ENCODE measurements at regions not wholly inside any gene's neighbourhood (a gene's known extent, or its start where the extent isn't known, plus 50 kb on each side); places are given as distances from the start of the nearest gene placed in this dataset.
"Not testable (repeated sequence)": the region's sequence is repeated elsewhere in the genome, so short reads cannot be mapped to it uniquely, and the experiment has no call there.

DNA sequence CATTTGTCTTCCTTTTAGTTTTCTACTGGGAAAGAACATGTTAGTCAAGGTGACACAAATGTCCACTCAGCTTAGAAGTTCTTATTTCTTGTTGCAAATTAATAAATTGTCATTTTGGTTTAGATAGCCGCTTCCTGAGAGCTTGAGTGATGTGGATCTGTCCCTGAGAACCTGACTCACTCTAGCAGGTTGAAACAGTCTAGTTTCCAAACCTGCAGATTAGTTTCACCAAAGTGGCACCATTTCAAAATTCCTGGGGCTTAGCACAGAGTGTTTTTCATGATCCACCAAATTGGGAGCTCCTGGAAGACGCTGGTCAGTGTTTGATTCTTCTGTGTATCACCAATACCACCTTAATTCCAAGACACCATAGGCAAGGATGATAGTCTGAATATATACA, 119.4 kb upstream of the TSC22D1 start:
- DNase-seq: no peak

- no peak for DNase-seq
These were observed 118.7 kb upstream of the TSC22D1 start for GRCh38 chr13:44694842-44695241.

GRCh38 chr13:44694291-44694690, 118.2 kb upstream of the TSC22D1 start:
- DNase-seq: no peak

- DNase-seq: no peak
These were observed 117.1 kb upstream of the TSC22D1 start for GRCh38 chr13:44693156-44693764.

GRCh38 chr13:44692173-44692713, 116.1 kb upstream of the TSC22D1 start:
- no peak for DNase-seq

DNA sequence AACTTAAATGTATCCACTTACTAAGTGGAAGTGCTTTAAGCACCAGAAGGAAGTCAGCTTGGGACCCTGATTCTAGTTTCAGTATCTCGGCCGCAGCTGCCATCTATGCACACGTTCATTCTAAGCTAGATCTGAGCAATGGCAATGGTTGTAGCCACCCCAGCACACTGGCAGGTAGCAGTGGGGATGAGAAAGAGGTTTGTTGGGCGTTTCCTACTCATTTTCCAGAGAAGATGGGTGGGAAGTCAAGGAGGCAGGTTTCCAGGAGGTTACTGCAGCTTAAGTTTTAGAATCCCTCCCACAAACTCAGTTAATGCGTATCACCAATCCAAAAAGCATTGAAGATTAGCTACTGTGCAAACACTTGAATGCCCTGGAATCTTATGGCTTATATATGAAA, 114.2 kb upstream of the TSC22D1 start:
- no peak for DNase-seq

DNA sequence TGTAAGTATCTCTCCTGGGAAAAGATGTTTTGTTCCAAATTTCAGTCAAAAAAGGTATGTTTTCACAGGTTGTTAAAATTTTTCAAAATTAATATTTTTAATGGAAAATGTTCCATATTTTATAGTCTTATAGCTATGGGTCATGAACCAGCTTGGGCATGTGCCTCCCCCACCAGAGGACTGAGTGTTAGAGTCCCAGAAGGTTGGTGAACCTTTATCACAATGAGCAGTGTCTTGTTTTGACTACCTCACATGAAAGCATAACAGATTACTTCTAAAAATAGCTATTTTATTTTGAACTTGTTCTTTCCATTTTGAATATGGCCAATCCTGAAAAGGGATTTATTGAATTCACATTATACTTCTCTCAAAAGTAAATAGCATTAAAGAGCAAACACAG, 112.5 kb upstream of the TSC22D1 start:
- DNase-seq: no peak

DNA sequence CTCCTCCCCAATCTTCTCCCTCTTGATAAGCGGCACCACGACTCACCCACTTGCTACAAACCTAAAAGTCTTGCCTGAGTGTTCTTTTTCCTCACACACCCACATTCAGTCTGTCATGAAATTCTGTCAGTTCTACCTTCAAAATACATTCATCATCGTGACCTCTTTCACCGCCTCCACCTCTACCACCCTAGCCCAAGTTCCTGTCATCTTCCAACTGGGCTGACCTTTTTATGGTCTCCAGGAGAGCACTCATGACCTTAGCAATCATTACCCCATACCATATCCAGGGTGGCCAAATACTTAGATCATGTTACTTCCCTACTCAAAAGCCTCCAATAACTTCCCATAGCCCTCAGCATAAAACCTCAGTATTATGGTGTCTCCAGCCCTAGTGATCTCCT, 110.4 kb upstream of the TSC22D1 start:
- DNase-seq: no peak

- no peak for DNase-seq
These were observed 109.5 kb upstream of the TSC22D1 start for GRCh38 chr13:44685641-44686040.

- not testable (repeated sequence) for DNase-seq
These were observed 106.3 kb upstream of the TSC22D1 start for GRCh38 chr13:44682416-44682815.

DNA sequence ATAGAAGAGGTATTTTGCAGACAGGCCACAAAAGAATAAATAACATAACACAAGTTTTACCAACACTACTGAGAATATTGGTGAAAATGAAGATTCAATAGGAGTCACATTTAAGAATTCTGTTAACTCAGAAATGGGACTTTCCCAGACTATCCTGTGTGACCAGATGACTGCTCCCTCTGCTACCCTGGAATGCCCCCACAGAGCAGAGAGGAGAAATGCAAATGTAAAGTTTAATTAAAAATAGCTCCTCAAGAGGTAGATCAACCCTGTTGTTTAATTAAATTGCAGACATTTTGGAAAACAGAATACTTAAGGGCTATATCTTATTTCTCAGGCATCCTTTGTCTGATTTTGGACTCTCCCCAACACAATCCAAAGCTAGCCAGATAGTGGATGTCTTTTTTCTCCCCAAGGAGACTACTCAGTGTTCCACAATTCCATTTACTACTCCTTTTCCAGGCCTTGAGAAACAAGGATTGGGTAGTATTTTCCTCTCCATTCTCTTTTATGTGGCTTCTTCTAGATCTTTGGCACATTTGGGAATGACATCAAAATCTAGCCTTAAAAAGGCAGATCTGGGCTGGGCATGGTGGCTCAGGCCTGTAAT, 104.7 kb upstream of the TSC22D1 start:
- DNase-seq: no peak

DNA sequence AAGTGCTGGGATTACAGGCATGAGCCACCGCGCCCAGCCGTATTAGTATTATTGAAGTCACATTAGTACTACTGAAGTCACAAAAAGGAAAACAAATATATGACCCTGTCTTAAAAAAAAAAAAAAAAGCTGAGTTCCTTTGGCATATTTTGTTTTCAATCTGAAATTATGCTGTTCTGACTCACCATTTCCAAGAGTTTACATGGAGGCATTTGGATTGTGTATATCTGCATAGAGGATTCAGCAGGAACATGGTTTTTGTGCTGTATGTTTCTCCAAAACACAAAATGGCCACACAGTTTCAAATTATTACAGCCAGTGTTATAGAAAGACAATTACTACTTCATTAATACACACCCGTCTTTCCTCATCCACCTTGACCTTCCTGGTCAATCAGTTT, 103.5 kb upstream of the TSC22D1 start:
- no peak for DNase-seq

DNA sequence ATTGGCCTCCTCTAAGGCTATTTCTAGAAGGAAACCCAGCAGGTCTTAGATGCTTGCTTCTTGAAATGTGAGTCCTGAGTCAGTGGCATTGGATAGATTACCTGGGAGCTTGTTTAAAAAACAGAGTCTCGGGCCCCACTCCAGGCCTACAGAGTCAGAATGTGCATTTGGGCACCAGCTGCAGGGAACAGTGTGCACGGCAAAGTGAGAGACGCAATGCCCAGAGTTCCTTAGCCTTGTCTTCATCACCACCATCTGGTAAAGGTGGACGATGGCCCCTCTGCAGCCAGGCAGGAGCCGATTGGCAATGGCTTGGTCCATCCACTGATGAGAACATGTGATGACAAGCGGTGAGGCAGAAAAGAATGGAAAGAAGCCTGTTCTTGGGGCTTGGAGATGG, 102.1 kb upstream of the TSC22D1 start:
- DNase-seq: no peak

DNA sequence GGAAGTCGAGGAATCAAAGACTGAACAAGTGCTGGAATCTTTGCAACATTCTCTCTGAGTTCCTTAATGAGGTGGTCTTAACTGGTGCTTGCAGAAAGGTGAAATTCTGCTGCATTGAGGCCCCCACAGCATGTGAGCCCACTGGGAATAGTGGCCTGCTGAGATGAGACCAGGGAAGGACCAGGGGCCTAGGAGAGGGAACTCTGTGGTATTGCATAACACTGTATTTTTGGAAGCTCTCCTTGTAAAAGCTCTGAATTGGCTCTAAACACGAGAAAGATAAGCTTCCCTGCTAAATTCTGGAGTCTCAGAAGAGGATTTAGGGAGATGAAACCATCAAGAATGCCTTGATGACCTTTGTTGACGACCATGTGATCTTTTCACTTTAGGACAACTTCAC, 100.4 kb upstream of the TSC22D1 start:
- no peak for DNase-seq

DNA sequence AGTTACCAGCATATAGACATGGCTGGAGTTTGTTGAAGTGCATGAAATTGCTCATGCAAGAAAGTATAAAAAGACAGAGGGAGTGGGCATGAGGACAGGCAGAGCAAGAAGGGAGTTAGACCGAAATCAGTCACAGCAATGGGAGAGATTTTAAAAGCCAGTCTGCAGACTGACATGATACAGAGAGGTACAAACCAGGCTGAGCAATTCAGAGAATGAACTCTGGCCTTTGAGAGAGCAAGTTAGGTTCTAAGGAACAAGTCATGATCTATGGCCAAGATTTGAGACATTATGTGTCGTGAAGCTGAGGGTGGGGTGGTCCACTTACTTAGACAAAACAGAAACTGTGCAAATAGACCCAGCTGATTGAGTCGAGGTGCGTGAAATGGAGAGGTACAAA, 93.4 kb upstream of the TSC22D1 start:
- no peak for DNase-seq

- DNase-seq: no peak
These were observed 92.6 kb upstream of the TSC22D1 start for GRCh38 chr13:44668688-44669087.

GRCh38 chr13:44667943-44668342, 91.8 kb upstream of the TSC22D1 start:
- no peak for DNase-seq

- DNase-seq: not testable (repeated sequence)
These were observed 90.4 kb upstream of the TSC22D1 start for GRCh38 chr13:44666538-44666937.

DNA sequence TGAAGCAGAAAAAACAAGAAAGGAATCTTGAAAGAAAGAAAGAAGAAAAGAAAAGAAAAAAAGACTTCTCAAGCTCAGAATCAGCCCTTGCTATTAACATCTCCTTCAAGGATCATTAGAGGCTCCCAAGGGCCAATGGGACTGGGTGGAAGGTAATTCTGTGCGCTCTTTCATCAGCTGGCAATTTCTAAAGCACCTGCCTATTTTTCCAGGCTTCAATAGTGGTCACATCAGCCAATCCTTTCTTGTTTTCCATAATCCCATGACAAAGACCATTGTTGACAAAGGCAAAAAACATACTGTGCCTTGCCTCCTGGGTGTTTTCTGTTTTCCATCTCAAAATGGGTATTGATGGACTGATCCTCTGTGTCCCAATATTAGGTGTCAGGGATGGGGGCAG, 88.2 kb upstream of the TSC22D1 start:
- DNase-seq: no peak

DNA sequence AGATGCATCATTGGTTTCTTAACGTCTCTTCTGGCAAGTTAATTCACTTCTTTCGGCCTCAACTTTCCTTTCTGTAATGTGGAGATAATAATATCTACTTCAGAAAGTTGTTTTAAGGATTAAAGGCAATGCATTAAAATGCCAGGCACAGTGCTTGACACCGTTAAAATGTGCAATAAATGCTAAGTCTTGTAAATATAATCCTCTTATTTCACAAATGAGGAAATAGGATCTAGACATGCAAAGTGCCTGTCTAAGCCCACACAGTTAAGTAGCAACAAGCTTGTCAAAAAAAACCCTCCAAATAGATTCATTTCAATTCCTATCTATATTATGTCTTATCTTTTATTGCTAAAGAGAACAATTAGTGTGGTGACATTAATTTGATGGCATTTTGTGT, 86.4 kb upstream of the TSC22D1 start:
- no peak for DNase-seq

DNA sequence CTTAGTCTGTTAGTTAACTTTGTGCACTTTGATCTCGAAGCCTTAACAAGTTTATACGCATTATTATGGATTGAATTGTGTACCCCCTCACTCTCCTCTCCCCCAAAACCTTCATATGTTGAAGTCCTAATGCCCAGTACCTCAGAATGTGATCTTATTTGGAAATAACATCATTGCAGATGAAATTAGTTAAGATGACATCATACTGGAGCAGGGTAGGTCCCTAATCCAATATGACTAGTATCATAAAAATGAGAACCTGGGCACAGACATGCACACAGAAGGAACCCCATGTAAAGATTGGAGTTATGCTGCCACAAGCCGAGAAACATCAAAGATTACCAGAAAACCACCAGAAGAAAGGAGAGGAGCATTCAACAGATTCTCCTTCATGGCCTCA, 85.8 kb upstream of the TSC22D1 start:
- no peak for DNase-seq

DNA sequence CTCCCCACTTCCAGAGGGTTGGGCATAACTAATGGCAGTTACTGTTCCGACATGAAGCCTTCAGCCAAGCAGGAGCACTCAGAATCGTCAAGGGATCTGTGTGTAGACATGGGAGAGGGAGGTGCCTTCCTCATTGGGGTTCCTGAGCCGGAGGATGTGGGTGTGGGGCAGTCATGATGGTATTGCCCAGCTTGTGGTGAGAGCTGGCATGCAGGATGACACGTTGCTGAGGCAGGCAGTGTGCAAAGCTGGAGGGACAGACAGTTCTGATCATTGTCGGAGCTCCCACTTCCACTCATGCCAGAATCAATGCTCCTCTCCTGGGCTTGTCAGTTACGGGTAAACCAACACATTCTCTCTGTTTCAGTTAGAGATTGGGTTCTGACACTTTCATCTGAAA, 83.9 kb upstream of the TSC22D1 start:
- no peak for DNase-seq

DNA sequence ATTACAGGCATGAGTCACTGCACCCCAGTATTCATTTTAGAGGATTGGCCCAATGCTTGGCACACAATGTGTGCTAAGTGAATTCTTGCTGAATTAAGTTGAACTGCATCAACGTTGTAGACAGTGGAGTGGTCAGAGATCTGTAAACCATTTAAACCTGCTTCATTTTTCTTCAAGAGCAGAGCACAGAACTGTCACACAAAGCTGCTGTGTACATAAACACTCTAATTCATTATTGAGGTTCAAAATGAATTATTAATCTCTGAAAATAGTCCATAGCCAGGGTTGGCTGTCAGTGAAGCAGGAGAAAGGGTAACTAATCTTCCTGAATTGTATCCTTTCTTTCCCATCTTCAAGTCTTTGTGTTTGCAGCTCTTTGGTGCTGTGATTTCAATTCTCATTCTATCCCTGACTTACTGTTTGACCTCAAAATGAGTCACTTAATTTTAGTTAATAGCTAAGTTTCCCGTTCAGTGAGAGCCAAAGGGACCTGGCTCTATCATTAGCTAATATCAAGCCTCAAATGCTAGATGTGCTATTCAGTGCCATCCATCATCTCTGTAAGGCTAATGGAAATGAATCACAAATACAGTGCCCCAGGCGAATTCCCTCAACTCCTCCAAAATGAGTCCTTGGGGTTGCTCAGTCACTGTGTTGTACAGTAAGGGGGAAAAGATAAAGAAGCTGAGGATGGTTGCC, 77.0 kb upstream of the TSC22D1 start:
- no peak for DNase-seq

- DNase-seq: no peak
These were observed 76.0 kb upstream of the TSC22D1 start for GRCh38 chr13:44652168-44652567.

Measured in NCI-H1092 (cell line).